ENCODE measurements at regions not wholly inside any gene's neighbourhood (a gene's known extent, or its start where the extent isn't known, plus 50 kb on each side); places are given as distances from the start of the nearest gene placed in this dataset.

DNA sequence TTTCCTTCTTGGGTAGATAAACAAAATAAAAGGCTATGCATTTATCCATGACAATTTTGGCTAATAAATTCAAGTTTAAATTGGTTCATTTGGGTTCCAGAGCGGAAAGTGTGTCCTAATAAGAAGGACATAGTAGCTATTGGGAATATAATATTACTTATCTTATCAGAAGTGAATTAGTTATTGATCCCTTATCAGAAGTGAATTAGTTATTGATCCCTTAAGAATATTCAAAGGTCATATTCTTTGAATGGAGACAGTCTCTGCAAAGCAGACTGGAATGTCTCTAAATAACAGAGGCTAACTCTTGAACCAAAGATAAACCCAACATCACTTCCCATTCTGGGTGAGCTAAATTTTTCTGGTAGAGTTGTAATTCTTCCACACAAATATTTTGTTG is 290.7 kb upstream of the BCHE start:
- TF ChIP-seq, protein P1, sequence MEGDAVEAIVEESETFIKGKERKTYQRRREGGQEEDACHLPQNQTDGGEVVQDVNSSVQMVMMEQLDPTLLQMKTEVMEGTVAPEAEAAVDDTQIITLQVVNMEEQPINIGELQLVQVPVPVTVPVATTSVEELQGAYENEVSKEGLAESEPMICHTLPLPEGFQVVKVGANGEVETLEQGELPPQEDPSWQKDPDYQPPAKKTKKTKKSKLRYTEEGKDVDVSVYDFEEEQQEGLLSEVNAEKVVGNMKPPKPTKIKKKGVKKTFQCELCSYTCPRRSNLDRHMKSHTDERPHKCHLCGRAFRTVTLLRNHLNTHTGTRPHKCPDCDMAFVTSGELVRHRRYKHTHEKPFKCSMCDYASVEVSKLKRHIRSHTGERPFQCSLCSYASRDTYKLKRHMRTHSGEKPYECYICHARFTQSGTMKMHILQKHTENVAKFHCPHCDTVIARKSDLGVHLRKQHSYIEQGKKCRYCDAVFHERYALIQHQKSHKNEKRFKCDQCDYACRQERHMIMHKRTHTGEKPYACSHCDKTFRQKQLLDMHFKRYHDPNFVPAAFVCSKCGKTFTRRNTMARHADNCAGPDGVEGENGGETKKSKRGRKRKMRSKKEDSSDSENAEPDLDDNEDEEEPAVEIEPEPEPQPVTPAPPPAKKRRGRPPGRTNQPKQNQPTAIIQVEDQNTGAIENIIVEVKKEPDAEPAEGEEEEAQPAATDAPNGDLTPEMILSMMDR (optimal IDR thresholded peaks at IDR 0.05 in 1 of 3, IDR thresholded peaks at IDR 0.05 in 1 of 3, conservative IDR thresholded peaks at IDR 0.05 in 1 of 3; ENCODE audit: extremely low read depth in 1 of 3, insufficient read depth in 2 of 3, low read length in 3 of 3) = no peak
- TF ChIP-seq EZH2 (IDR thresholded peaks at IDR 0.05; ENCODE audit: low read length) = no peak

All from keratinocyte (primary cell).